Fibroblast of skin of back (primary cell): ENCODE measurements at regions not wholly inside any gene's neighbourhood (a gene's known extent, or its start where the extent isn't known, plus 50 kb on each side); places are given as distances from the start of the nearest gene placed in this dataset.

Experiments
- DNase-seq: peaks from one replicate; pipeline ENCODE4 v3.0.0-alpha.2; 2013

GRCh38 chr9:8262625-8263622 is 463.3 kb upstream of the DMAC1 start:
- DNase-seq = no peak

GRCh38 chr9:8261737-8262136 is 462.2 kb upstream of the DMAC1 start:
- no peak for DNase-seq

- DNase-seq = no peak
Observed at GRCh38 chr9:8259028-8259427, 459.4 kb upstream of the DMAC1 start.

- DNase-seq = no peak
Observed at GRCh38 chr9:8256880-8257279, 457.3 kb upstream of the DMAC1 start.

GRCh38 chr9:8255850-8256249 is 456.3 kb upstream of the DMAC1 start:
- no peak for DNase-seq

GRCh38 chr9:8254541-8254940 is 455.0 kb upstream of the DMAC1 start:
- peak; percentile 71 for DNase-seq

GRCh38 chr9:8252445-8252844 is 452.9 kb upstream of the DMAC1 start:
- DNase-seq = no peak

- DNase-seq = no peak
Observed at GRCh38 chr9:8251566-8251965, 452.0 kb upstream of the DMAC1 start.

- no peak for DNase-seq
Observed at GRCh38 chr9:8244505-8245092, 445.0 kb upstream of the DMAC1 start.

GRCh38 chr9:8241201-8241600 is 441.6 kb upstream of the DMAC1 start:
- no peak for DNase-seq

- no peak for DNase-seq
Observed at GRCh38 chr9:8237096-8237495, 437.5 kb upstream of the DMAC1 start.

- no peak for DNase-seq
Observed at GRCh38 chr9:8235489-8235888, 435.9 kb upstream of the DMAC1 start.

GRCh38 chr9:8234316-8234715 is 434.7 kb upstream of the DMAC1 start:
- no peak for DNase-seq

- no peak for DNase-seq
Observed at GRCh38 chr9:8232726-8233125, 433.1 kb upstream of the DMAC1 start.

- DNase-seq = no peak
Observed at GRCh38 chr9:8229226-8229625, 429.6 kb upstream of the DMAC1 start.

- DNase-seq = peak; percentile 2
Observed at GRCh38 chr9:8224381-8224801, 424.8 kb upstream of the DMAC1 start.

GRCh38 chr9:8223861-8224260 is 424.3 kb upstream of the DMAC1 start:
- no peak for DNase-seq

GRCh38 chr9:8221462-8221861 is 421.9 kb upstream of the DMAC1 start:
- DNase-seq = no peak

- no peak for DNase-seq
Observed at GRCh38 chr9:8208465-8208864, 408.9 kb upstream of the DMAC1 start.

- DNase-seq = no peak
Observed at GRCh38 chr9:8207596-8207995, 408.0 kb upstream of the DMAC1 start.

GRCh38 chr9:8206720-8207119 is 407.1 kb upstream of the DMAC1 start:
- DNase-seq = no peak

- DNase-seq = no peak
Observed at GRCh38 chr9:8205576-8205975, 406.0 kb upstream of the DMAC1 start.

- DNase-seq = no peak
Observed at GRCh38 chr9:8189881-8190280, 390.3 kb upstream of the DMAC1 start.
